ENCODE measurements at regions not wholly inside any gene's neighbourhood (a gene's known extent, or its start where the extent isn't known, plus 50 kb on each side); places are given as distances from the start of the nearest gene placed in this dataset.

DNA sequence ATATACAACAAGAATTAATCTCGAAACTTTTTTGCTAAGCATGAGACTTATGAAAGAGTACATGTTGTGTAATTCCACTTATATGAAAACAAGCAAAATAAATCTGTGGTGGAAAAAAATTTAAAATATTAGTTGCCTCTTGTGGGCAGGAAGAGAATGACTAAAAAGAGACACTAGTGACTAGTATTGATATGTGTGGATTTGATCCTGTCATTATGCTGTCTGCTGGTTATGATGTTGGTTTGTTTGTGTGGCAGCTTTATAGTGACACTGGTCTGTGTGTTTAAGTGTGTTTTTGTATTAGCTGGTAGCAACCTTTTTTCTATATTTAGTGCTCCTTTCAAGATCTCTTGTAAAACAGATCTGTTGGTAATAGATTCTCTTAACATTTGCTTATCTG lies 267.8 kb upstream of the NRIP1 start:
- intact Hi-C loops (cut with DNase I), result no loop called here
- Histone ChIP-seq H3K27me3 (replicated peaks; ENCODE audit: insufficient read depth) (no peaks in the 10 kb centered on the region), H3K36me3 (no peaks in the 10 kb centered on the region), H3K4me3 (no peak overlapping the region), H3K4me1 (replicated peaks) (no peaks in the 10 kb centered on the region), H3K9me3 (no peaks in the 10 kb centered on the region), H3K27ac (no peak overlapping the region)
- 90% methylated on average over 1 of the region's 1 CpG for WGBS
- no peak for DNase-seq (ENCODE audit: low spot score)
- TF ChIP-seq POLR2AphosphoS5 (IDR thresholded peaks at IDR 0.05) (no peak), POLR2A (IDR thresholded peaks at IDR 0.05) (no peak)
- TF ChIP-seq, protein P1, sequence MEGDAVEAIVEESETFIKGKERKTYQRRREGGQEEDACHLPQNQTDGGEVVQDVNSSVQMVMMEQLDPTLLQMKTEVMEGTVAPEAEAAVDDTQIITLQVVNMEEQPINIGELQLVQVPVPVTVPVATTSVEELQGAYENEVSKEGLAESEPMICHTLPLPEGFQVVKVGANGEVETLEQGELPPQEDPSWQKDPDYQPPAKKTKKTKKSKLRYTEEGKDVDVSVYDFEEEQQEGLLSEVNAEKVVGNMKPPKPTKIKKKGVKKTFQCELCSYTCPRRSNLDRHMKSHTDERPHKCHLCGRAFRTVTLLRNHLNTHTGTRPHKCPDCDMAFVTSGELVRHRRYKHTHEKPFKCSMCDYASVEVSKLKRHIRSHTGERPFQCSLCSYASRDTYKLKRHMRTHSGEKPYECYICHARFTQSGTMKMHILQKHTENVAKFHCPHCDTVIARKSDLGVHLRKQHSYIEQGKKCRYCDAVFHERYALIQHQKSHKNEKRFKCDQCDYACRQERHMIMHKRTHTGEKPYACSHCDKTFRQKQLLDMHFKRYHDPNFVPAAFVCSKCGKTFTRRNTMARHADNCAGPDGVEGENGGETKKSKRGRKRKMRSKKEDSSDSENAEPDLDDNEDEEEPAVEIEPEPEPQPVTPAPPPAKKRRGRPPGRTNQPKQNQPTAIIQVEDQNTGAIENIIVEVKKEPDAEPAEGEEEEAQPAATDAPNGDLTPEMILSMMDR (IDR thresholded peaks at IDR 0.05), result no peak

DNA sequence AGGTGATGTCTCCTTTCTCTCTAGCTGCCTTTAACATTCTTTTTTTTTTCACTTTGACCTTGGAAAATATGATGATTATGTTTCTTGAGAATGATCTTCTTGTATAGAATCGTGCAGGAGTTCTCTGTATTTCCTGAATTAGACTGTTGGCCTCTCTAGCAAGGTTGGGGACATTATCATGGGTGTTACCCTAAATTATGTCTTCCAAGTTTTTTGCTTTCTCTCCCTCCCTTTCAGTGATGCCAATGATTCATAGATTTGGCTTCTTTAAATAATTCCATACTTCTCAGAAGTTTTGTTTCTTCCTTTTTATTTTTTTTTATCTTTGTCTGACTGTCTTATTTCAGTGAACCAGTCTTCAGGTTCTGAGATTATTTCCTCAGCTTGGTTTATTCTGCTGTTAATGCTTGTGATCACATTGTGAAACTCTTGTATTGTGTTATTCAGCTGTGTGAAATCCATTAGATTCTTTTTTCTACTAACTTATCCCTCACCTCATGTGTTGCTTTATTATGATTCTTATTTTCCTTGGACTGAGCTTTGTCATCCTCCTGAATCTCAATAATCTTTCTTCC lies 268.4 kb upstream of the NRIP1 start:
- intact Hi-C loops (cut with DNase I), result no loop called here

DNA sequence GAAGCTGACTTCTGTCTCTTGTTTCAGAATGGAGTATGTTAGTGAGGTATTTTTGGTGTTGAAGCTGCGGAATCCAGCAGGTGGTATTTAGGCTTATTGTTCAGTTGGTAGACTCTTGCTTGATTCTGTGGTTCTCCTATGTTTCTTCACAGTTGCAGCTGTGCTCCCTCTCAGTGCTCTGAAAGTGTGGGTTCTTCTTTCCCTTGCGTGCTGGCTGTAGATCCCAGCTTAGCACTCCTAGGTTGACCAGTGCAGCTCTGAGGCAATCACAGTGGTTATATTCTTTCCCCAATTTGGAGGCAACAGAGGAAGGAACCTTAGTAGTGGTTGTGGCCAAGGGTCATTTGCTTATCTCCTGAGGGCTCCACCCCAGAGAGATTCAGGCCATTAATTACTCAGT lies 269.2 kb upstream of the NRIP1 start:
- intact Hi-C loops (cut with DNase I), result no loop called here
- Histone ChIP-seq H3K27me3 (replicated peaks; ENCODE audit: insufficient read depth) (no peaks in the 10 kb centered on the region), H3K27ac (no peak overlapping the region), H3K4me3 (no peak overlapping the region), H3K4me1 (replicated peaks) (no peaks in the 10 kb centered on the region), H3K36me3 (no peaks in the 10 kb centered on the region), H3K9me3 (no peaks in the 10 kb centered on the region)
- DNase-seq (ENCODE audit: low spot score), result no peak
- TF ChIP-seq POLR2AphosphoS5 (IDR thresholded peaks at IDR 0.05), result no peak
- WGBS, result 97% methylated on average over 2 of the region's 2 CpGs

More for the DNA sequence above, 268.4 kb upstream of the NRIP1 start:
- TF ChIP-seq, protein P1 (IDR thresholded peaks at IDR 0.05), result no peak
- TF ChIP-seq POLR2AphosphoS5 (IDR thresholded peaks at IDR 0.05) (no peak), POLR2A (IDR thresholded peaks at IDR 0.05) (no peak)
- Histone ChIP-seq H3K27me3 (replicated peaks; ENCODE audit: insufficient read depth) (no peaks in the 10 kb centered on the region), H3K36me3 (no peaks in the 10 kb centered on the region), H3K9me3 (no peaks in the 10 kb centered on the region), H3K4me1 (replicated peaks) (no peaks in the 10 kb centered on the region), H3K4me3 (no peak overlapping the region), H3K27ac (no peak overlapping the region)
- DNase-seq (ENCODE audit: low spot score), result no peak
- 85% methylated on average over 1 of the region's 1 CpG for WGBS

DNA sequence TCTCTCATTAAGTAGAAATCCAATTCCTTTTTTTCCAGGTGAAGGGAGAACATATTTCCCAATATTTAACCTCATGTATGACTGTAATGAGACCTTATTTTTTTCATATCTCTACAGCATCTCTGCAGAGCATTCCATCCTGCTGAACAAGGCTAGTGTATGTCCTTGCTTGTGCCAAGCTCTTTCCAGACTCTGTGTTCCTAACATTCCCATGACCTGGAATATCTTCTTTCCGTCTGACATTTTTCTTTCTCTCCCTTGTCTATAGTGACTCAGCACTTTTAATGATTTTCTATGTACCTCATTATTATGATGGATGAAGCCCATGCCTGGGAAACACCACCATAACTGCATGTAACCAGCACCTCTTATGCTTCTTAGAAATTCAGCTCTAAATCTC lies 278.3 kb upstream of the NRIP1 start:
- Histone ChIP-seq H3K27me3 (replicated peaks; ENCODE audit: insufficient read depth) (no peaks in the 10 kb centered on the region), H3K4me1 (replicated peaks) (no peaks in the 10 kb centered on the region), H3K9me3 (no peaks in the 10 kb centered on the region), H3K36me3 (no peaks in the 10 kb centered on the region), H3K4me3 (no peak overlapping the region), H3K27ac (no peak overlapping the region)
- DNase-seq (ENCODE audit: low spot score), result no peak
- intact Hi-C loops (cut with DNase I), result no loop called here
- 61% methylated on average over 1 of the region's 1 CpG for WGBS
- TF ChIP-seq, protein P1 (IDR thresholded peaks at IDR 0.05), result no peak
- TF ChIP-seq POLR2AphosphoS5 (IDR thresholded peaks at IDR 0.05), result no peak
- no peak for TF ChIP-seq POLR2A (IDR thresholded peaks at IDR 0.05)

DNA sequence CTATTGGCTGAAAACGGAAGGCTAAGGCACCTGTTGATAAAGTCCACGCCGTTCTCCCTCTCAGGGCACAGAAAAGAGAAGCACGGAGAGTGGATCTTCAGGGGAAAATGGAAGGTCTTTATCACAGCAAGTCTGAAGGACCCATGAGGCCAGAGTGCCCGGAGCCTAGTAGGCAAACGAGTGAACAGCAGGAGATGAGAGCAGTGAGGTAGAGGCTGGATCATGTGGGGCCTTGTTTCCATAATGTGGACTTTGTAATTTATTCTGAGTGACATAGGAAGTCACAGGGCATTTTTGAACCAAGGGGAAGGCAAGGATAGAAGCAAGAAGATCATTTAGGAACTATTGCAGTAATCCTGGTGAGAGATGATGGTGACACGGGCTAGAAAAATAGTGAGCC lies 287.2 kb upstream of the NRIP1 start:
- DNase-seq (ENCODE audit: low spot score), result no peak
- H3K27me3 ChIP-seq (replicated peaks; ENCODE audit: insufficient read depth), result no peaks in the 10 kb centered on the region
- no peaks in the 10 kb centered on the region for H3K4me1 ChIP-seq (replicated peaks)
- no peaks in the 10 kb centered on the region for H3K36me3 ChIP-seq
- no peaks in the 10 kb centered on the region for H3K9me3 ChIP-seq
- intact Hi-C loops (cut with DNase I), result no loop called here
- no peak overlapping the region for H3K27ac ChIP-seq
- TF ChIP-seq POLR2AphosphoS5 (IDR thresholded peaks at IDR 0.05) (no peak), POLR2A (IDR thresholded peaks at IDR 0.05) (no peak)
- TF ChIP-seq, protein P1 (IDR thresholded peaks at IDR 0.05), result no peak
- H3K4me3 ChIP-seq, result no peak overlapping the region
- 93% methylated on average over 7 of the region's 7 CpGs for WGBS

Data from prostate gland (tissue), 2 donors.